ENCODE measurements at regions not wholly inside any gene's neighbourhood (a gene's known extent, or its start where the extent isn't known, plus 50 kb on each side); places are given as distances from the start of the nearest gene placed in this dataset.
"Not testable (repeated sequence)": the region's sequence is repeated elsewhere in the genome, so short reads cannot be mapped to it uniquely, and the experiment has no call there.

- DNase-seq = no peak
Measured at GRCh38 chr11:56876621-56877275, 112.0 kb upstream of the OR5AK2 start.

GRCh38 chr11:56855217-56855616 is 106.7 kb upstream of the OR9G4 start:
- DNase-seq = no peak

DNA sequence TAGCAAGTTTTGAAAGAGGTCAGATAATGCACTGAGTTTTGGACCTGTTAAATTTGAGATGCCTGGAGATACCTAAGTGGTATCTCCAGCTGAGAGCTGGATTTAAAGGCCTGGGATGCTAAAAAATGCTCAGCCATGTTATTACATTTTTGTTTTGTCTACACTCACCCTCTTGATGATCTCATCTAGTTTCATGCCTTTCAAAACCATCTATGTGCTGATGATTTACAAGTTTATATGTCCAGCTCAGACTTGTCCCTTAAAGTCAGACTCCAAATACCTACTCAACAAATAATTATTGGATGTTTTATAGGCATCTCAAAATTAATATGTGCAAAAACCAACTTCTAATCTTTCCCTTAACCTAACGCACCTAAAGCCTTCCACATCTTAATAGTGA is 103.6 kb upstream of the OR9G4 start:
- DNase-seq = no peak

GRCh38 chr11:56849852-56850251 is 101.4 kb upstream of the OR9G4 start:
- no peak for DNase-seq

DNA sequence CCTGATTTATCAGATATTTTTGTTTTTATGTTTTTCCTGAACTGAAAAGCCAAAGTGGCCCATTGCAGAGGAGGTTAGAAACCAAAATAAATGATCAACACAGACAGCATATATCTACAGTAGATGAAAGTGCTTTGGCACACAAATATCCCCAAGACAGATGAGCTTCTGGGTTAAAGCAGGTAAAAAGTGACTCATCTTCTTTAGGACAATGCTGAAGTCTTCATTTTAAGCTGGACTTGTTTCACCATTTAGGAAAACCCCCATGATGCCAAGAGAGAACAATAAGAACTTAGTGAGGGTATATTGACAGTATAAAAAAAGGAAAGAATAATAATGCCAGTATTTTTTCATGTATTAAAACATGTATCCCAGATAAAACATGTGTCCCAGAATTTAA is 100.8 kb upstream of the OR9G4 start:
- no peak for DNase-seq

DNA sequence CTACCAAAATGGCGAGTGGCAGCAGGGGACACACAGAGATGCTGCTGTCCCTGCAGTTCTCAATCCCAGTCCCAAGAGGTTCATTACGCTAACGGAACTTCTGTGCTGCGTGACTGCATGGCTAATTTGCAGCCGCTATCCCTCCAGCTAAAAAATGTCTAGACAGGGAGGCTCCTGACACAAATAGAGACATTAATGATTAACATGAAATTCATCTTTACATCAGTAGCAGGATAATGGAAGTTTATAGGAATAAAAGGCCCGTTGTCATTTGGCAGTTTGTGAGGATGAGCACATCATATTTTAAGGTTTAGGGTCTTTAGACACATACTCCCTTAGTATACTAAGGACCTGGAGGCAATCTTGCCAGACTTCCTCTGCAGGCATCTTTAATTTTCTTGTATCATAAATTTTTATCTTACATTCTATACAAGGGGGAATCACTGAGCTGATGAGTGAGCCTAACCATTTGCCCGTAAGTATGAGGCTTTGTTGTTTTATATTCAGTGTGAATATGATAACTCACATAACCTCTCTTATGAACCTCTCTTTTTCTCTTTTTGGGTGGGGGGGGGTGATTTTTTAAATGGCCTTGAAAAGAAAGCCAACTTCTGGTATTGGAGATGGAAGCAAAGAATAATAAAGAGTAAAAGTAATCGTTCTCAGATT is 99.8 kb upstream of the OR9G4 start:
- DNase-seq = no peak

GRCh38 chr11:56846631-56847576 is 98.4 kb upstream of the OR9G4 start:
- no peak for DNase-seq

DNA sequence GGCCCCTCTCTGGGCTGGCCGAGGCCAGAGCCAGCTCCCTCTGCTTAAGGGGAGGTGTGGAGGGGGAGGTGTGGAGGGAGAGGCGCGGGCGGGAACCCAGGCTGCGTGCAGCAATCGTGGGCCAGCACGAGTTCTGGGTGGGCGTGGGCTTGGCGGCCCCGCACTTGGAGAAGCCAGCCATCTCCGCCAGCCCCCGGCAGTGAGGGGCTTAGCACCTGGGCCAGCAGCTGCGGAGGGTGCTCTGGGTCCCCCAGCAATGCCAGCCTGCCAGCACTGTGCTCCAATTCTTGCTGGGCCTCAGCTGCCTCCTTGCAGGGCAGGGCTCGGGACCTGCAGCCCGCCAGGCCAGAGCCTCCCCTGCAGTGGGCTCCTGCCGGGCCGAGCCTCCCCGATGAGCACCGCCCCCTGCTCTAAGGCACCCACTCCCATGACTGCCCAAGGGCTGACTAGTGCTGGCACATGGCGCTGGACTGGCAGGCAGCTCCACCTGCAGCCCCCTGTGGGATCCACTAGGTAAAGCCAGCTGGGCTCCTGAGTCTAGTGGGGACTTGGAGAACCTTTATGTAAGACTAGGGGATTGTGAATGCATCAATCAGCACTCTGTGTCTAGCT is 96.7 kb upstream of the OR9G4 start:
- DNase-seq = no peak

GRCh38 chr11:56843816-56844215 is 95.3 kb upstream of the OR9G4 start:
- DNase-seq = no peak

DNA sequence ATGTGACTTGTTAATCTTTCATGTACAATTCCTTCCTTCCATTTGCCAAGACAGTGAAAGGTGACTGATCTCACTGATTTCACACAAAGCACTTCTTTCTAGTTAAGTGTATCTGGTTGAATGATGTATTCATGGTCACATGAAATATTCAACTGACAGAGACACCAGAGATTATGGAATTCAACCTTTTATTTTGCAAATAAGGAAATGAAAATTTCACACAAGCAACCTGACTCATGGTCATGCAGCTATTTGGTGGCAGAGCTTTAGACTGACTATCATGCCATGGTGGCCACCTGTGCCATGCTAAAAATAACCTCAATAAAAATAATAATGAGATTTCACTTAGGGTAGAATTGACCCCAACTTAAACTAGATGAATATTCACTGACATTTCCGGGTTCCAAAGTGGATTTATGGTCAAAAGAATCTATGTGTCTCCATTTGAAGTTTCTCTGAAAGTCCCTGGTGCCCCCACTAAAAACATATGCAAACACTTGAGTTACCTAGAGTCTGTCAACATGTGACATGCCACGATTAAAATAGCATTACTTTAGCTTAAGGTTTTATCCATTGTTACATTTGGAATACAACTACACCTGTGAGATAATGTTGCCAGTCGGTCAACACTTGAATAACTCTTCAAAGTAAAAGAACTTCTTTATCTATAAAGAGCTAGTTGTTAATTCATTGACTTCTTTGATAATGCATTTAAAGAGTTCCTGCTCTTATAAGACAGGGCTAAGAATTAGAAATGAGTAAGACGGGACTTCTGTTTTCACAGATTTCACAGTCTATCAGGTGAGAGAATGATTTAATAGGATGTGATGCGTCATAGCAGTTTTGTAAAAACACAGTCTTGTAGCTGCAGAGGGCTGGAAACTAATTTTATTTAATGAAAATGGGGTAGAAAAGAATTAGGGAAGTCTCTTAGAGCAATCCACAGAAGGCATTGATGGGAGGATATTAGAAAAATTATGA is 94.6 kb upstream of the OR9G4 start:
- no peak for DNase-seq

DNA sequence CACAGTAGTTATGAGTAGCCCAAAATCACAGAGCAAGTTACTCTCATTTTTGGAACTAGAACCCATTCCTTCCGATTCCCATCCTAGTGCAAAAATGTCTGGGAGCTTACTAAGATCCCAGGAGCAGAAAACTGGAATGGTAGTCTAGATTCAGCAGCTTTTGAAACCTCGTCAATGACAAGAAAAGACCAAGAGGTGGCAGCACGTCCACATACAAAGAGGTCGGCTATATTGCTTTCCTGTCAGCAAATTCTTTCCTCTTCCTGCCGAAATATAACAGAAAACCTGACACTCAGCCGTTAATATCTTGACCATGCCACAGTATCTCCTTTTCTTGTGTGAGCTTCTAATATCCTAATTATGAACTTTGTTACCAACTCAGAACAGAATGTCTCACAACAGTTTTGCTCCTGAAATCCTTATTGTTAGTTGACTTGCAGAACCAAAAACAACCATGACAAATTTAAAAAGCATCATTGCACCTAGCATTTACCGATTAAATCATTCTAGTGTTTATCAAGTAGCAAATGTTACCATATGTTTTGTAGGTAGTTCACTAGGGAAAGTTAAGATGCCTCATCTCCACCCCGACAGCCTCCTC is 92.8 kb upstream of the OR9G4 start:
- DNase-seq = peak; percentile 6

GRCh38 chr11:56827357-56827756 is 78.9 kb upstream of the OR9G4 start:
- DNase-seq = not testable (repeated sequence)

GRCh38 chr11:56819916-56820315 is 71.4 kb upstream of the OR9G4 start:
- no peak for DNase-seq

- no peak for DNase-seq
Measured at GRCh38 chr11:56817661-56818060, 69.2 kb upstream of the OR9G4 start.

- no peak for DNase-seq
Measured at GRCh38 chr11:56816259-56816658, 67.8 kb upstream of the OR9G4 start.

GRCh38 chr11:56808326-56808725 is 59.8 kb upstream of the OR9G4 start:
- no peak for DNase-seq

DNA sequence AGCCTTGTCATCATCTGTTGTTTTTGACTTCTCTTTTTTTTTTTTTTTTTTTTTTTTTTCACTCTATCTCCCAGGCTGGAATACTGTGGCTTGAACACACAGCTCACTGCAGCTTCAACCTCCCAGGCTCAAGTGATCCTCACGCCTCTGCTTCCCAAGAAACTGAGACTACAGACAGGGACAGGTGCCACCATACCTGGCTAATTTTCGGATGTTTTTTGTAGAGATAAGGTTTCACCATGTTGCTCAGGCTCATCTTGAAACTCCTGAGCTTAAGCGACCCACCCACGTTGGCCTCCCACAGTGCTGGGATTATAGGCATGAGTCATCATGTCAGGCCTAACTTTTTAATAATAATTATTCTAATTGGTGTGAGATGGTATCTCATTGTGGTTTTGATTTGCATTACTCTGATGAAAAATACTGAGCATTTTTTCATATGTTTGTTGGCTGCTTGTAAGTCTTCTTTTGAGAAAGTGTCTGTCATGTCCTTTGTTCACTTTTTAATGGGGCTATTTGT is 51.3 kb upstream of the OR9G4 start:
- no peak for DNase-seq

All from CD4-positive, alpha-beta T cell treated with Interleukin-17A for 4 hours (primary cell).